ENCODE measurements at regions not wholly inside any gene's neighbourhood (a gene's known extent, or its start where the extent isn't known, plus 50 kb on each side); places are given as distances from the start of the nearest gene placed in this dataset.

- H3K27ac Mint-ChIP-seq: no peak overlapping the region
- H3K36me3 Mint-ChIP-seq: no peaks in the 10 kb centered on the region
- ChIA-PET POLR2A (ENCODE audit: partially characterized antibody) (no interaction called here), CTCF (ENCODE audit: partially characterized antibody) (no interaction called here)
- no peaks in the 10 kb centered on the region for H3K4me1 ChIP-seq (ENCODE audit: insufficient read depth, low read length)
- H3K4me3 ChIP-seq (ENCODE audit: low read length in 2 of 2): no peak overlapping the region
- no peaks in the 10 kb centered on the region for H3K27me3 Mint-ChIP-seq
- no peaks in the 10 kb centered on the region for H3K9me3 ChIP-seq (ENCODE audit: control insufficient read depth in 1 of 2, low read length in 2 of 2)
- no peaks in the 10 kb centered on the region for H3K4me1 Mint-ChIP-seq
- H3K9me3 Mint-ChIP-seq: peaks cover 0 to 14% (median 7%) of the 10 kb centered on the region in 8 donors
- H3K4me3 Mint-ChIP-seq: no peak overlapping the region
- intact Hi-C loops (cut with micrococcal nuclease): no loop called here
- no peaks in the 10 kb centered on the region for H3K27me3 ChIP-seq (ENCODE audit: insufficient read depth, low read length)
- DNase-seq: no peak
- H3K27ac ChIP-seq (ENCODE audit: low read depth, low read length): no peak overlapping the region
- no peaks in the 10 kb centered on the region for H3K36me3 ChIP-seq (ENCODE audit: insufficient read depth, low read length)
Observed at GRCh38 chr7:153432063-153432462, 620.1 kb upstream of the DPP6 start.

- H3K27ac ChIP-seq (ENCODE audit: low read depth, low read length): no peak overlapping the region
- Mint-ChIP-seq H3K36me3 (no peaks in the 10 kb centered on the region), H3K27me3 (no peaks in the 10 kb centered on the region), H3K4me1 (no peaks in the 10 kb centered on the region), H3K4me3 (no peak overlapping the region), H3K9me3 (peaks cover 0 to 12% (median 7%) of the 10 kb centered on the region in 8 donors), H3K27ac (no peak overlapping the region)
- no peak overlapping the region for H3K4me3 ChIP-seq (ENCODE audit: low read length in 2 of 2)
- no peaks in the 10 kb centered on the region for H3K36me3 ChIP-seq (ENCODE audit: insufficient read depth, low read length)
- H3K9me3 ChIP-seq (ENCODE audit: control insufficient read depth in 1 of 2, low read length in 2 of 2): no peaks in the 10 kb centered on the region
- ChIA-PET CTCF (ENCODE audit: partially characterized antibody) (no interaction called here), POLR2A (ENCODE audit: partially characterized antibody) (no interaction called here)
- no peaks in the 10 kb centered on the region for H3K4me1 ChIP-seq (ENCODE audit: insufficient read depth, low read length)
- H3K27me3 ChIP-seq (ENCODE audit: insufficient read depth, low read length): no peaks in the 10 kb centered on the region
- intact Hi-C loops (cut with micrococcal nuclease): no loop called here
- no peak for DNase-seq
Observed at GRCh38 chr7:153433223-153433622, 619.0 kb upstream of the DPP6 start.

DNA sequence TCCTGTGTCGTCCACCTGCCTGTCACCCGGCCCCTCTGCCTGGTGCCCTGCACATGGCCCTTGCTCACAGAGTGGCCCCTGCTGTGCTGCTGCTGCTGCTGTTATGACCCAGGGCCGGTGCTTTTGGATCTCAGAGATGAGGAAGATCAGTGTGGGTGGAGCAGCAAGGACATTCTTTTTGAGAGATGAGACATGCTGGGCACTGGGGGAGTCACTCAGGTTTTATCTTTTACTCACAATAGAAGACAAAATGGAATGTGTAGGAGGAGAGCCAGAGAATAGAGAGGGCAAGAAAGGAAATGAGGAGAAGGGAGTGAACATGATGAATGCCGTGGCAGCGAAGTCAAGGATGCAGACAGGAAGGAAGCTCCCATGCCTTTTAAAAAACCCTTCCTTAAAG is 611.5 kb upstream of the DPP6 start:
- no peaks in the 10 kb centered on the region for H3K27me3 Mint-ChIP-seq
- Histone ChIP-seq H3K27ac (ENCODE audit: low read depth, low read length) (no peak overlapping the region), H3K4me1 (ENCODE audit: insufficient read depth, low read length) (no peaks in the 10 kb centered on the region), H3K9me3 (ENCODE audit: control insufficient read depth in 1 of 2, low read length in 2 of 2) (no peaks in the 10 kb centered on the region), H3K27me3 (ENCODE audit: insufficient read depth, low read length) (no peaks in the 10 kb centered on the region), H3K4me3 (ENCODE audit: low read length in 2 of 2) (no peak overlapping the region), H3K36me3 (ENCODE audit: insufficient read depth, low read length) (no peaks in the 10 kb centered on the region)
- intact Hi-C loops (cut with micrococcal nuclease): no loop called here
- no peaks in the 10 kb centered on the region for H3K36me3 Mint-ChIP-seq
- ChIA-PET POLR2A (ENCODE audit: partially characterized antibody) (no interaction called here), CTCF (ENCODE audit: partially characterized antibody) (no interaction called here)
- peaks cover 0 to 5% (median 2%) of the 10 kb centered on the region in 8 donors for H3K9me3 Mint-ChIP-seq
- no peak overlapping the region for H3K27ac Mint-ChIP-seq
- no peak overlapping the region for H3K4me3 Mint-ChIP-seq
- no peaks in the 10 kb centered on the region for H3K4me1 Mint-ChIP-seq
- no peak for DNase-seq

DNA sequence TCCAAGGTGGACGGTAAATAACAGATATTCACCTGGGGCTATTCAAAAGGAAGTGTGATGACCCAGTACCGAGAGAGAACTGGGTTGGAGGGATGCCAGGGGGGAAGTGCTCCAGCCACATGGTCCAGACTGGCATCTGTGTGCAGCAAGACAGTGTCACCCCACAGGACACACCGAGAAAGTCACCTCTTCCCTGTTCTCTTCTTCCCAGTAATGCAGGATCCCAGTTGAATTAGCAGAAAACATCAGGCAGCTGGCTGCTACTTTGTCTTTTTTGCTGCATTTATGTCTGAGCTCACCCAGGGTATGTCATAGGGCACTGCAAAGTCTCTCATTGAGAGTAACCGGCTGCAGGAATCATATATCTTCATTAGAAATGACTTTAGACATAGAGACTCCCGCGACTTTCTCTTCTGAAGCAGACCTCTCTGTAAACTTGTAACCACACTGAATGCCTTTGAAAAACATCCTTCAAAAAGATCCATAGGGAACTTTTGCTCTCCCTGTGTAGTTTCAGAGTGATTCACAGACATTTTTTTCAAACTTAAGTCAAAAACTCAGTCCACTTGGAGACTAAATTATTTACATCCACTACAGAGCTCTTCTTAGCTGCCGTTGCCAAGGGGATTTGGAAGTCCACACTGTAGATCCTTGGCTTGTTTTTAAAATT is 609.0 kb upstream of the DPP6 start:
- Mint-ChIP-seq H3K27ac (no peak overlapping the region), H3K9me3 (peaks cover 0 to 5% (median under 1%) of the 10 kb centered on the region in 8 donors), H3K4me1 (no peaks in the 10 kb centered on the region), H3K4me3 (no peak overlapping the region), H3K36me3 (no peaks in the 10 kb centered on the region), H3K27me3 (no peaks in the 10 kb centered on the region)
- POLR2A ChIA-PET (ENCODE audit: partially characterized antibody): no interaction called here
- Histone ChIP-seq H3K4me3 (ENCODE audit: low read length in 2 of 2) (no peak overlapping the region), H3K4me1 (ENCODE audit: insufficient read depth, low read length) (no peaks in the 10 kb centered on the region), H3K27me3 (ENCODE audit: insufficient read depth, low read length) (no peaks in the 10 kb centered on the region), H3K27ac (ENCODE audit: low read depth, low read length) (no peak overlapping the region), H3K36me3 (ENCODE audit: insufficient read depth, low read length) (no peaks in the 10 kb centered on the region), H3K9me3 (ENCODE audit: control insufficient read depth in 1 of 2, low read length in 2 of 2) (no peaks in the 10 kb centered on the region)
- no peak for DNase-seq
- CTCF ChIA-PET (ENCODE audit: partially characterized antibody): no interaction called here
- intact Hi-C loops (cut with micrococcal nuclease): no loop called here

DNA sequence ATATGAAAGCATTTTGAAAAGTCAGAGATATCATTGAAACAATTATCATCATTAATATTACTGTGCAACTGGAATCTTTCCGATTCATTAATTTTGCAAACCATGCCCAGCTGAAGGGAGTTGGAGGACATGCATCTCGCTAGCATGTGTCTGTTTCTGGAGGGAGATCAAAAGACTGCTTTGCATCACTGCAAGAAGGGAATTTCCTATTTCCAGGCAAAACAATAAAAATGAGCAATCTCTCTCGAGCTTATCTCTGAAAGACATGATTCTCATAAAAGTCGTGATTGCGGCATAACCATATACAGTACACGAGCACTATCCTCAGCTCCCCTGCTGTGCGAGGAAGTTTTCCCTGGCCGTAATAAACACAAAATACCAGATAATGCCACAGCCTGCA is 607.6 kb upstream of the DPP6 start:
- Histone ChIP-seq H3K27ac (ENCODE audit: low read depth, low read length) (no peak overlapping the region), H3K4me1 (ENCODE audit: insufficient read depth, low read length) (no peaks in the 10 kb centered on the region), H3K27me3 (ENCODE audit: insufficient read depth, low read length) (no peaks in the 10 kb centered on the region), H3K4me3 (ENCODE audit: low read length in 2 of 2) (no peak overlapping the region), H3K36me3 (ENCODE audit: insufficient read depth, low read length) (no peaks in the 10 kb centered on the region), H3K9me3 (ENCODE audit: control insufficient read depth in 1 of 2, low read length in 2 of 2) (no peaks in the 10 kb centered on the region)
- Mint-ChIP-seq H3K27me3 (no peaks in the 10 kb centered on the region), H3K27ac (no peak overlapping the region), H3K36me3 (no peaks in the 10 kb centered on the region), H3K4me3 (no peak overlapping the region), H3K4me1 (no peaks in the 10 kb centered on the region), H3K9me3 (peaks cover 0 to 5% (median 0%) of the 10 kb centered on the region in 8 donors)
- POLR2A ChIA-PET (ENCODE audit: partially characterized antibody): no interaction called here
- CTCF ChIA-PET (ENCODE audit: partially characterized antibody): no interaction called here
- no peak for DNase-seq
- intact Hi-C loops (cut with micrococcal nuclease): no loop called here

GRCh38 chr7:153445641-153446040 is 606.6 kb upstream of the DPP6 start:
- Histone ChIP-seq H3K27me3 (ENCODE audit: insufficient read depth, low read length) (no peaks in the 10 kb centered on the region), H3K4me3 (ENCODE audit: low read length in 2 of 2) (no peak overlapping the region), H3K36me3 (ENCODE audit: insufficient read depth, low read length) (no peaks in the 10 kb centered on the region), H3K27ac (ENCODE audit: low read depth, low read length) (no peak overlapping the region), H3K9me3 (ENCODE audit: control insufficient read depth in 1 of 2, low read length in 2 of 2) (no peaks in the 10 kb centered on the region), H3K4me1 (ENCODE audit: insufficient read depth, low read length) (no peaks in the 10 kb centered on the region)
- Mint-ChIP-seq H3K4me1 (no peaks in the 10 kb centered on the region), H3K27me3 (no peaks in the 10 kb centered on the region), H3K27ac (no peak overlapping the region), H3K4me3 (no peak overlapping the region), H3K9me3 (peaks cover 0 to 4% (median 0%) of the 10 kb centered on the region in 8 donors), H3K36me3 (no peaks in the 10 kb centered on the region)
- intact Hi-C loops (cut with micrococcal nuclease): no loop called here
- DNase-seq: no peak
- CTCF ChIA-PET (ENCODE audit: partially characterized antibody): no interaction called here
- POLR2A ChIA-PET (ENCODE audit: partially characterized antibody): no interaction called here

DNA sequence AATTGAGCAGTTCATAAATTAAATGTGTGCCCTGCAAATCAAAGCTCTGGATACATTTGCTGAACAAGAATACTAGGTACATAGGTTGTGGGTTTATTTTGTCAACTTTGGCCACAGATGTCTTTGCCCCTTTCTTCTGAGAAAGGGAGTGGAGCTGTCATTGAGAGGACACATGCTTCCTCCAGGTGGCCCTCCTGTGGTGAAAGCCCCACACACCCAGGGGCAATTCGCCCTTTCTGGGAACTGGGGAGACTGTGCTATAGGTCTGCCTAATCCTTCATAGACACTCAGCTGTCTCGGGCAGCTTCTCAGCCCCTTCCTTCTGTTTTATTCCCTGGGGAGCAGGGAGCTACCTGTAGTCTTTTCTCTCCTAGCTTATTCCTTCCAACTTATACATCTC is 605.7 kb upstream of the DPP6 start:
- Mint-ChIP-seq H3K9me3 (peaks cover 0 to 6% (median 0%) of the 10 kb centered on the region in 8 donors), H3K4me1 (no peaks in the 10 kb centered on the region), H3K27me3 (peaks cover 0 to 2% of the 10 kb centered on the region in 2 donors), H3K27ac (no peak overlapping the region), H3K4me3 (no peak overlapping the region), H3K36me3 (no peaks in the 10 kb centered on the region)
- Histone ChIP-seq H3K9me3 (ENCODE audit: control insufficient read depth in 1 of 2, low read length in 2 of 2) (no peaks in the 10 kb centered on the region), H3K36me3 (ENCODE audit: insufficient read depth, low read length) (no peaks in the 10 kb centered on the region), H3K4me3 (ENCODE audit: low read length in 2 of 2) (no peak overlapping the region), H3K27me3 (ENCODE audit: insufficient read depth, low read length) (no peaks in the 10 kb centered on the region), H3K27ac (ENCODE audit: low read depth, low read length) (no peak overlapping the region), H3K4me1 (ENCODE audit: insufficient read depth, low read length) (no peaks in the 10 kb centered on the region)
- ChIA-PET POLR2A (ENCODE audit: partially characterized antibody) (no interaction called here), CTCF (ENCODE audit: partially characterized antibody) (no interaction called here)
- no peak for DNase-seq
- intact Hi-C loops (cut with micrococcal nuclease): no loop called here

- Histone ChIP-seq H3K27ac (ENCODE audit: low read depth, low read length) (no peak overlapping the region), H3K9me3 (ENCODE audit: control insufficient read depth in 1 of 2, low read length in 2 of 2) (no peaks in the 10 kb centered on the region), H3K36me3 (ENCODE audit: insufficient read depth, low read length) (no peaks in the 10 kb centered on the region), H3K27me3 (ENCODE audit: insufficient read depth, low read length) (no peaks in the 10 kb centered on the region), H3K4me3 (ENCODE audit: low read length in 2 of 2) (no peak overlapping the region), H3K4me1 (ENCODE audit: insufficient read depth, low read length) (no peaks in the 10 kb centered on the region)
- no peaks in the 10 kb centered on the region for H3K4me1 Mint-ChIP-seq
- CTCF ChIA-PET (ENCODE audit: partially characterized antibody): no interaction called here
- H3K36me3 Mint-ChIP-seq: no peaks in the 10 kb centered on the region
- H3K9me3 Mint-ChIP-seq: peaks cover 0 to 6% (median 0%) of the 10 kb centered on the region in 8 donors
- no peak overlapping the region for H3K4me3 Mint-ChIP-seq
- no peak for DNase-seq
- intact Hi-C loops (cut with micrococcal nuclease): no loop called here
- no peak overlapping the region for H3K27ac Mint-ChIP-seq
- POLR2A ChIA-PET (ENCODE audit: partially characterized antibody): no interaction called here
- H3K27me3 Mint-ChIP-seq: peaks cover 0 to 2% of the 10 kb centered on the region in 2 donors
Observed at GRCh38 chr7:153447011-153447410, 605.2 kb upstream of the DPP6 start.

All from CD4-positive, alpha-beta memory T cell (primary cell).